ENCODE measurements at regions not wholly inside any gene's neighbourhood (a gene's known extent, or its start where the extent isn't known, plus 50 kb on each side); places are given as distances from the start of the nearest gene placed in this dataset.

DNA sequence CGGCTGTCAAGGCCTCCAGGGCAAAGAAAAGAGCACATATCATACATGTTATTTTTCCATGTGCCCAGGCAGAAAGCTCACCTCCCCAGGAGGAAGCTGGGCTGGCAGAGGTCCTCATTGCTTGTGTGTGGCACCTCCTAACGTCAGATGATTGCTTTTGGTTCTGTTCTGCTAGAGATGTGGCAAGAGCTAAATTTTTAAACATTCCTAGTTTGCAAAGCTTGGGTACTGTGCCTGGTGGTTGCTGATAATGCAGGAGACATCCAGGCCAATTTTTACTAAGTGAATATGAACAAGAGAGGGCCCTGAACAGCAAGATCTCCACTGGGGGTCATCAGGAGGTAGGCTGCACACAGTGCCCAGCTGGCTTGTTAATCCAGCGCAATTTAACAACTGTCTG is 93.9 kb downstream of the TBX19 start:
- no peaks in the 10 kb centered on the region for H3K36me3 ChIP-seq (ENCODE audit: control insufficient read depth in 2 of 2, insufficient read depth in 2 of 2, low read length in 2 of 2)
- H3K4me1 ChIP-seq (ENCODE audit: control insufficient read depth, insufficient read depth, low read length), result peaks cover 4% of the 10 kb centered on the region
- H3K27ac ChIP-seq (ENCODE audit: low read length), result no peak overlapping the region
- no peaks in the 10 kb centered on the region for H3K9me3 ChIP-seq (ENCODE audit: control insufficient read depth in 2 of 2, low read length in 2 of 2)
- H3K9ac ChIP-seq (ENCODE audit: low read length in 2 of 2), result no peak overlapping the region
- no peaks in the 10 kb centered on the region for H3K27me3 ChIP-seq (ENCODE audit: control insufficient read depth in 1 of 2, insufficient read depth in 2 of 2, low read length in 2 of 2)
- no peak overlapping the region for H3K4me3 ChIP-seq (ENCODE audit: low read length in 2 of 2)

DNA sequence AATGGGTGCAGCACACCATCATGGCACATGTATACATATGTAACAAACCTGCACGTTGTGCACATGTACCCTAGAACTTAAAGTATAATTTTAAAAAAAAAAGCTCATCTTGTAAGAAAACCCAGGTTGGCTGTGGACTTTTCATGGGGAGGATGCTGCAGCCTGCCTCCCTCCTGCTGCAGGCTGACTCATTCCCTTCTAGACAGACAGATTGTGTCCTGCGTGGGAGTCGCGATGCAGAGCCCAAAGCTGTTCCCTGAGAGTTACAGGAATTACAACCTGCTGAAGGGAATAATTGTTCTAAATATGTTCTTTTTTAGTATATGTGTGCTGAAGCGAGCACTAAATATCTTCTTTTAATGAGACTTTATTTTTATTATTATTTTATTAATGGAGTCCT is 93.2 kb downstream of the TBX19 start:
- Histone ChIP-seq H3K4me1 (ENCODE audit: control insufficient read depth, insufficient read depth, low read length) (peaks cover 4% of the 10 kb centered on the region), H3K9ac (ENCODE audit: low read length in 2 of 2) (no peak overlapping the region), H3K36me3 (ENCODE audit: control insufficient read depth in 2 of 2, insufficient read depth in 2 of 2, low read length in 2 of 2) (no peaks in the 10 kb centered on the region), H3K4me3 (ENCODE audit: low read length in 2 of 2) (no peak overlapping the region), H3K27me3 (ENCODE audit: control insufficient read depth in 1 of 2, insufficient read depth in 2 of 2, low read length in 2 of 2) (no peaks in the 10 kb centered on the region), H3K9me3 (ENCODE audit: control insufficient read depth in 2 of 2, low read length in 2 of 2) (no peaks in the 10 kb centered on the region), H3K27ac (ENCODE audit: low read length) (no peak overlapping the region)

DNA sequence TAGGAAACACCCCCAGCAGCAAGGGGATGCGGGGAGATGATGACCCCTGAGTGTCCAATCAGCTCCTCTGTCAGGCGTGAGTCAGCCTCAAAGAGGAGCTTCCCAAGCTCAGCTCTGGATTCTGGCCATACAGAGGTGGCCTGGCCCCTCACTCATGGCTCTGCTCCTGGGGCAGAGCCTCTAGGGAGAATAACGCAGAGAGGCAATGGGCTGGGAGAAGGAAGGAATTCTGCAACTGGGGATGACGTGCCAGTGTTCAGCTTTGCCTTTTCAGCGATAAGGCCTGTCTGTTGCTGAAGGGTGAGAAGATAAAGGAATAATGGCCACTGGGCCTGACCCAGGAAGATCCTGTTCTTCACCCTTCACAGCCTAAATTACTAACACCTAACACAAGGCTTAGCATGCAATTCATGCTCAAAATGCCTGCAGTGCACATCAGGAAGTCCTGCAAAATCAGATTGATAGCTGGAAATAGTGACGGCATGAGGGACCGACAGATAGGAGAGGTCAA is 92.2 kb downstream of the TBX19 start:
- H3K4me1 ChIP-seq (ENCODE audit: control insufficient read depth, insufficient read depth, low read length), result peaks cover 4% of the 10 kb centered on the region
- H3K4me3 ChIP-seq (ENCODE audit: low read length in 2 of 2), result no peak overlapping the region
- no peaks in the 10 kb centered on the region for H3K27me3 ChIP-seq (ENCODE audit: control insufficient read depth in 1 of 2, insufficient read depth in 2 of 2, low read length in 2 of 2)
- no peaks in the 10 kb centered on the region for H3K36me3 ChIP-seq (ENCODE audit: control insufficient read depth in 2 of 2, insufficient read depth in 2 of 2, low read length in 2 of 2)
- no peaks in the 10 kb centered on the region for H3K9me3 ChIP-seq (ENCODE audit: control insufficient read depth in 2 of 2, low read length in 2 of 2)
- H3K9ac ChIP-seq (ENCODE audit: low read length in 2 of 2), result no peak overlapping the region
- H3K27ac ChIP-seq (ENCODE audit: low read length), result no peak overlapping the region

DNA sequence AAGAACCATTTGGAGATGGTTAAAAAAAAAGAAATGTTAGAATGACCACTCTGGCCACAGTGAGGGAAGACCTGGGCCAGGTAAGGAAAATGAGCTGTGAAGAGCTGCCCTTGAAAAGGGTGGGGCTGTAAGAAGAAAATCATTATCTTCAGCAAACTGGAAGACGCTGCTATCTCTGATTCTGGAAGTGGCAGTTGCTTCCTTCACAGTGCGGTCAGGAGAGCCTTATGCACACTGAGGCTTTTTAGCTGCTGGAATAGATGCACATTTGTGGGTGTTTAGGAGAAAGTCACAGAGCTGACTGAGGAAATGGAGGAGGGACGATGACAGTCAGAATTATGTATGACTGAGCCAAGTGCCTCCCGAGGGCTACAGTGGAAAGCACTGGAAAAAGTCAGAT is 91.6 kb downstream of the TBX19 start:
- Histone ChIP-seq H3K4me1 (ENCODE audit: control insufficient read depth, insufficient read depth, low read length) (peaks cover 4% of the 10 kb centered on the region), H3K9ac (ENCODE audit: low read length in 2 of 2) (no peak overlapping the region), H3K27me3 (ENCODE audit: control insufficient read depth in 1 of 2, insufficient read depth in 2 of 2, low read length in 2 of 2) (no peaks in the 10 kb centered on the region), H3K36me3 (ENCODE audit: control insufficient read depth in 2 of 2, insufficient read depth in 2 of 2, low read length in 2 of 2) (no peaks in the 10 kb centered on the region), H3K9me3 (ENCODE audit: control insufficient read depth in 2 of 2, low read length in 2 of 2) (no peaks in the 10 kb centered on the region), H3K4me3 (ENCODE audit: low read length in 2 of 2) (no peak overlapping the region), H3K27ac (ENCODE audit: low read length) (no peak overlapping the region)

DNA sequence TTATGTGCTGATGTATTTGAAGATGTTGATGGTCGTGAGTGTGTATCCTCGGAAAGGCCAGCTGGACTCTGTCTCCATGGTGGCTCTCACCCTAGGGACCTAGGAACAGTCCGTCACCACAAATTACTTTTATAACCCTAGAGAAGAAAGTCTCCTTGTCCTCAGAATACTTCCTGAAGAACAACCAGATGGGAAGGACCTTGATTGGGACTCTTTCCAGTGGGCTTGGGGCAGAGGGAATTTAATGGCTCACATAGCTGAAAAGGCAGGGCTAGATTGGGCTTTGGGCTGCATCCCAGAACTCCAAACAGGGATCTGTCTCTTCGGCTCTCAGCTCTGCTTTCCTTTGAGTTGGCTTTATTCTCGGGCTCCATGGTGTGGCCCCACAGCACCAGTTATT is 90.8 kb downstream of the TBX19 start:
- Histone ChIP-seq H3K27ac (ENCODE audit: low read length) (no peak overlapping the region), H3K27me3 (ENCODE audit: control insufficient read depth in 1 of 2, insufficient read depth in 2 of 2, low read length in 2 of 2) (no peaks in the 10 kb centered on the region), H3K36me3 (ENCODE audit: control insufficient read depth in 2 of 2, insufficient read depth in 2 of 2, low read length in 2 of 2) (no peaks in the 10 kb centered on the region), H3K4me3 (ENCODE audit: low read length in 2 of 2) (no peak overlapping the region), H3K9me3 (ENCODE audit: control insufficient read depth in 2 of 2, low read length in 2 of 2) (no peaks in the 10 kb centered on the region), H3K4me1 (ENCODE audit: control insufficient read depth, insufficient read depth, low read length) (peaks cover 4% of the 10 kb centered on the region), H3K9ac (ENCODE audit: low read length in 2 of 2) (no peak overlapping the region)

DNA sequence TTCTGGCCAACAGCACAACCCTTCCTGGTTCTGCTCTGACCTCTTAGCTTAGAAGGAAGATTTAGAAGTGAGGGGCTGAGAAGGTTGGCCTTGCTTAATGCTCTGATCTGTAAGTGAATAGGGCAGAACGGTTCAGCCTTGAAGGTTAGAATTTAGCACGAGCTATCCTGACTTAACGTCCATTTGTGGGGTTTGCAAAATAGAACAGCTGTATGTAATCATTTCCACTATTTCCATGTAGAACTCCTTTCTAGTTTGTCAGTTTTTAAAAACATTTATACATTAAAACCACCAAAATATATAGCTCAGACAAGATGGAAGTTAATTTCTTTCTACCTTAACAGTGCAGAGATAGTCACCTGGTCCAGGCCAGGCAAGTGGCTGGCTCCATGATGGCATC is 89.9 kb downstream of the TBX19 start:
- Histone ChIP-seq H3K9me3 (ENCODE audit: control insufficient read depth in 2 of 2, low read length in 2 of 2) (no peaks in the 10 kb centered on the region), H3K27ac (ENCODE audit: low read length) (no peak overlapping the region), H3K27me3 (ENCODE audit: control insufficient read depth in 1 of 2, insufficient read depth in 2 of 2, low read length in 2 of 2) (no peaks in the 10 kb centered on the region), H3K4me3 (ENCODE audit: low read length in 2 of 2) (no peak overlapping the region), H3K36me3 (ENCODE audit: control insufficient read depth in 2 of 2, insufficient read depth in 2 of 2, low read length in 2 of 2) (no peaks in the 10 kb centered on the region), H3K4me1 (ENCODE audit: control insufficient read depth, insufficient read depth, low read length) (peaks cover 4% of the 10 kb centered on the region), H3K9ac (ENCODE audit: low read length in 2 of 2) (no peak overlapping the region)

DNA sequence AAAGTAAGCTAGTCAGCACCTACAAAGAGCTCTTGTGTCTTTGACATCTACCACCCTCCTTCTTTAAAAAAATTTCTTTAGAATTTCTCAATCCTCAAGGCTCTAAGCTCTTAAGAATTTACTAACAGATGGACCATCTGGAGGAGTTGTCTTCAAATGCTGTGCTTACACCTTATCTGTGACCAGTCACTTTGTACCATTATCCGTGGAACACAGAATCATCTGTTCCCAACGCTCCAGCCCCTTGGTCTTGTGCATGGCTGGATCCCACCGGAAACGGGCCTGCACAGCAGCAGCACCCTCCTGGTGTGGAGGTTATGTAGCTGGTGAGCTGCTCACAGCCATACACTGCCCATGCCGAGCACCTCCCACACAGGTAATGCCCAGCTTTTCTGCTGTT is 89.0 kb downstream of the TBX19 start:
- peaks cover 4% of the 10 kb centered on the region for H3K4me1 ChIP-seq (ENCODE audit: control insufficient read depth, insufficient read depth, low read length)
- no peak overlapping the region for H3K9ac ChIP-seq (ENCODE audit: low read length in 2 of 2)
- H3K4me3 ChIP-seq (ENCODE audit: low read length in 2 of 2), result no peak overlapping the region
- H3K36me3 ChIP-seq (ENCODE audit: control insufficient read depth in 2 of 2, insufficient read depth in 2 of 2, low read length in 2 of 2), result no peaks in the 10 kb centered on the region
- no peak overlapping the region for H3K27ac ChIP-seq (ENCODE audit: low read length)
- H3K27me3 ChIP-seq (ENCODE audit: control insufficient read depth in 1 of 2, insufficient read depth in 2 of 2, low read length in 2 of 2), result no peaks in the 10 kb centered on the region
- H3K9me3 ChIP-seq (ENCODE audit: control insufficient read depth in 2 of 2, low read length in 2 of 2), result no peaks in the 10 kb centered on the region

DNA sequence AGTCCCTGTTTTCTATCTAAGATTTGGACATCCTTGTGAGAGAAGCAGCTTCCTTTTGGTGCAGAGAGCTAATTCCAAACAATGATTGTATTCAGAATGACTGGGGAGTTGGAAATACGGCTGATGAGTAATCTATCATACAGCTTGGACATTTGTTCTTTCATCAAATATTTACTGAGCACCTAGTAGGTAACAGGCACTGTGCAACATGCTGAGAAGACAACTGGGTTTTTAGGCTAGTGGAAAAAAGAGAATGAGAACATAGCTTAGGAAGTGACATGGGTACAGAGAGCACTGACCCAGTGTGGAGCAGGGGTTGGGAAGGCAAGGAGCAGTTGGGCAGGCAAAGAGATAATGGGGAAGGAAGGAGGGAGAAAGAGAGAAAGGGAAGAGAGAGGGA is 87.5 kb downstream of the TBX19 start:
- Histone ChIP-seq H3K27ac (ENCODE audit: low read length) (no peak overlapping the region), H3K4me1 (ENCODE audit: control insufficient read depth, insufficient read depth, low read length) (peaks cover 4% of the 10 kb centered on the region), H3K4me3 (ENCODE audit: low read length in 2 of 2) (no peak overlapping the region), H3K9me3 (ENCODE audit: control insufficient read depth in 2 of 2, low read length in 2 of 2) (no peaks in the 10 kb centered on the region), H3K9ac (ENCODE audit: low read length in 2 of 2) (no peak overlapping the region), H3K36me3 (ENCODE audit: control insufficient read depth in 2 of 2, insufficient read depth in 2 of 2, low read length in 2 of 2) (no peaks in the 10 kb centered on the region), H3K27me3 (ENCODE audit: control insufficient read depth in 1 of 2, insufficient read depth in 2 of 2, low read length in 2 of 2) (no peaks in the 10 kb centered on the region)

DNA sequence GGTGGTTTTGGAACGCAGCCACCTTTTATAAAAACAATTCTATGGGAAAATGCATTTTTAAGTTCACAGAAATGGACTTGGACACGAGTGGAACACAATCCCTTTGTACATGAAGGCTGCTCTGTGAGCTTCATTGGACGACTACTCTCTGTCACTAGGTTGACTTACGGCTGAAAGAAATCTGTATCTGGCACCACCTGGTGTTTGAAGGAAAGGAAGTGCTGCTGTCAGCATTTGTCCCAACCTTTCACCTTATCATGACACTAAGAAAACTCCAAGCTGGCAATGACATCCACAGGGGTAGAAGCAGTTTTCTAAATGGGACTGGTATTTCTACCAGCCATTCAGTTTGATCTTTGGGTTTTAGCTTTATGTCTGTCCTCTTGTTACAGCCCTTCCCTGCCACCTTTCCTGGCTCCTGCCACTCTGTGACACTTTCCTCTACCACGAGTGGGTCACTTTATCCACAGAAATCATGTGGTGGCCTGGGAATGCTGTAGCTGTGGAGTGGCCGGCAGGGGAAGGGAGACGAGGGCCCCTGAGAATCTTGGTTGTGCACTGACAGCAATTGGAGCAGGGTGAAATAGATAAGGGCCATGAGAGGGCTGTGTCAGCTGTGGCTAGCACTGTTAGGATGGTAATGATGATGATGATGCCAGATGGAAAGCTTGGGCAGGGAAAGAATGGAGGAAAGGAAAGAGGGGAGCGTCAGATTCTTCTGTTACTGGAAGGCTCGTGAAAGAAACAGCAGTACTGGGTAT is 85.2 kb downstream of the TBX19 start:
- Histone ChIP-seq H3K27ac (ENCODE audit: low read length) (no peak overlapping the region), H3K4me3 (ENCODE audit: low read length in 2 of 2) (no peak overlapping the region), H3K36me3 (ENCODE audit: control insufficient read depth in 2 of 2, insufficient read depth in 2 of 2, low read length in 2 of 2) (no peaks in the 10 kb centered on the region), H3K27me3 (ENCODE audit: control insufficient read depth in 1 of 2, insufficient read depth in 2 of 2, low read length in 2 of 2) (no peaks in the 10 kb centered on the region), H3K4me1 (ENCODE audit: control insufficient read depth, insufficient read depth, low read length) (no peaks in the 10 kb centered on the region), H3K9me3 (ENCODE audit: control insufficient read depth in 2 of 2, low read length in 2 of 2) (no peaks in the 10 kb centered on the region), H3K9ac (ENCODE audit: low read length in 2 of 2) (no peak overlapping the region)

Data from stomach smooth muscle (tissue), 2 donors.